OCI-LY7 (cell line): ENCODE measurements at regions not wholly inside any gene's neighbourhood (a gene's known extent, or its start where the extent isn't known, plus 50 kb on each side); places are given as distances from the start of the nearest gene placed in this dataset.

Experiments used
- CTCF ChIP-seq: fragments of 200-600 bp; sonication (generic); conservative IDR thresholded peaks from 2 replicates; pipeline ENCODE4 v1.5.1; 2014; ENCODE audit warnings: mild to moderate bottlenecking, antibody characterized with exemption, low read length, moderate library complexity, mixed read lengths
- EZH2phosphoT487 ChIP-seq: fragments of 200-600 bp; sonication (generic); IDR thresholded peaks from 2 replicates; pipeline ENCODE4 v1.6.1; 2018; ENCODE audit warnings: low read depth, borderline replicate concordance, mild to moderate bottlenecking, mixed run types, antibody characterized with exemption, low read length, moderate library complexity, mixed read lengths

DNA sequence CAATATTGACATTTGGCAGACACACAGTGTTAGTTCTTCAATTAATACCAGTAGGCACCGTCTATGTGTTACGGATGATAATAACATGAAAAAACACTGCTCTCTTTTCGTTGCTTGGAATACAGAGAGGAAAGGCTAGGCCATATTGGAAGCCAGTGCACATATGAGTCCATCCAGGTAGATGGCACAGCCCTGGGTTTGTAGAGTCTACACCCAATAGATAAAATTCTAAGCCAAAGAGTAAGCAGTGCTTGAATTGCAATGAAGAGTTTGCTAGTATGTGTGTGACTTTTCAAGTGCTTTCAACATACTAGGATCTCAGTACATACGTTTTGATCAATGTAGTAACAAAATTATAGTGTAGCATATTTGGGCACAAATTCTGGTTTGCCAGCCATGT lies 243.3 kb upstream of the AVPR1A start:
- TF ChIP-seq CTCF (no peak), EZH2phosphoT487 (no peak)
